Mucosa of descending colon (tissue), 3 donors: ENCODE measurements at regions not wholly inside any gene's neighbourhood (a gene's known extent, or its start where the extent isn't known, plus 50 kb on each side); places are given as distances from the start of the nearest gene placed in this dataset.

Experiments used
- ATAC-seq: fragments of 200-7000 bp; cut with Tn5 transposase; one replicate; pipeline ENCODE4 v1.9.1; 2020; ENCODE audit warnings: mild to moderate bottlenecking, moderate library complexity
- DNase-seq, 3 donors: peaks; one replicate each; pipeline ENCODE4 v3.0.0-alpha.2; 2020
- H3K36me3 ChIP-seq: fragments of 200-600 bp; one replicate; pipeline ENCODE4 v1.8.0; 2021; ENCODE audit warnings: low read depth, mild to moderate bottlenecking
- H3K4me1 ChIP-seq: fragments of 200-600 bp; one replicate; pipeline ENCODE4 v1.8.0; 2021; ENCODE audit warnings: low read depth, mild to moderate bottlenecking
- H3K4me3 ChIP-seq: fragments of 200-600 bp; one replicate; pipeline ENCODE4 v1.8.0; 2021; ENCODE audit warnings: mild to moderate bottlenecking
- H3K9me3 ChIP-seq: fragments of 200-600 bp; one replicate; pipeline ENCODE4 v1.8.0; 2021; ENCODE audit warnings: mild to moderate bottlenecking
- CTCF ChIP-seq: fragments of 200-600 bp; IDR thresholded peaks from one replicate; pipeline ENCODE4 v1.8.0; 2022; ENCODE audit warnings: antibody characterized with exemption, mild to moderate bottlenecking
- intact Hi-C, 2 donors: fragments of 100-400 bp; cut with DNase I in 1 of 2; cut with micrococcal nuclease in 1 of 2; formaldehyde crosslinking; loops; one replicate each; pipeline versions ENCODE4 v1.11.0 to v1.11.1; 2022; cut with DNase I, micrococcal nuclease
- donor health status: DM: no; HTN: no; CAD: no; lungs with moderate emphysema.
- donor health status: DM: no; HTN: no; CAD: no.
- donor health status: DM: no; HTN: yes; CAD: no.

- H3K4me3 ChIP-seq: no peak overlapping the region
- no peak for DNase-seq
- H3K36me3 ChIP-seq: no peaks in the 10 kb centered on the region
- intact Hi-C loops: no loop called here
- H3K9me3 ChIP-seq: peaks cover 36% of the 10 kb centered on the region
- ATAC-seq: no peak
- TF ChIP-seq CTCF: no peak
- H3K4me1 ChIP-seq: no peaks in the 10 kb centered on the region
Observed at GRCh38 chr6:66937180-66937579, 1230.2 kb upstream of the EYS start.

- no peak for TF ChIP-seq CTCF
- Histone ChIP-seq H3K4me1 (no peaks in the 10 kb centered on the region), H3K4me3 (no peak overlapping the region), H3K9me3 (peaks cover 33% of the 10 kb centered on the region), H3K36me3 (no peaks in the 10 kb centered on the region)
- DNase-seq: no peak
- intact Hi-C loops: no loop called here
- no peak for ATAC-seq
Observed at GRCh38 chr6:66935612-66936011, 1228.6 kb upstream of the EYS start.

GRCh38 chr6:66931787-66932186 is 1224.8 kb upstream of the EYS start:
- intact Hi-C loops: no loop called here
- ATAC-seq (no peak), DNase-seq (no peak)
- no peaks in the 10 kb centered on the region for H3K4me1 ChIP-seq
- no peak overlapping the region for H3K4me3 ChIP-seq
- H3K36me3 ChIP-seq: no peaks in the 10 kb centered on the region
- TF ChIP-seq CTCF: no peak
- H3K9me3 ChIP-seq: peaks cover 46% of the 10 kb centered on the region

GRCh38 chr6:66930559-66931290 is 1223.7 kb upstream of the EYS start:
- intact Hi-C loops: no loop called here
- ATAC-seq (no peak), DNase-seq (no peak)
- H3K9me3 ChIP-seq: peaks cover 46% of the 10 kb centered on the region
- no peak overlapping the region for H3K4me3 ChIP-seq
- TF ChIP-seq CTCF: no peak
- H3K4me1 ChIP-seq: no peaks in the 10 kb centered on the region
- no peaks in the 10 kb centered on the region for H3K36me3 ChIP-seq

- no peak for ATAC-seq
- no peaks in the 10 kb centered on the region for H3K36me3 ChIP-seq
- TF ChIP-seq CTCF: no peak
- H3K9me3 ChIP-seq: peaks cover 64% of the 10 kb centered on the region
- H3K4me3 ChIP-seq: no peak overlapping the region
- intact Hi-C loops: no loop called here
- H3K4me1 ChIP-seq: no peaks in the 10 kb centered on the region
- DNase-seq: no peak
Observed at GRCh38 chr6:66926060-66926459, 1219.0 kb upstream of the EYS start.

GRCh38 chr6:66913657-66914056 is 1206.6 kb upstream of the EYS start:
- no peak for ATAC-seq
- intact Hi-C loops: no loop called here
- H3K9me3 ChIP-seq: peaks cover 2% of the 10 kb centered on the region
- H3K4me3 ChIP-seq: no peak overlapping the region
- no peak for DNase-seq
- H3K4me1 ChIP-seq: no peaks in the 10 kb centered on the region
- TF ChIP-seq CTCF: no peak
- H3K36me3 ChIP-seq: no peaks in the 10 kb centered on the region
